A549 (cell line): ENCODE measurements at regions not wholly inside any gene's neighbourhood (a gene's known extent, or its start where the extent isn't known, plus 50 kb on each side); places are given as distances from the start of the nearest gene placed in this dataset.

Experiments used
- ATAC-seq, 2 experiments: fragments of 200-7000 bp in 1 of 2; fragments of >200 bp in 1 of 2; cut with Nextera tagmentation in 1 of 2; cut with Tn5 transposase in 1 of 2; 3 replicates each; pipeline versions ENCODE4 v1.8.0 to v1.9.1; 2018 to 2020; ENCODE audit warnings: mild to moderate bottlenecking in 1 of 2, moderate library complexity in 1 of 2
- CTCF ChIA-PET: fragments of 300-600 bp; sonication (Branson Sonifier 250); formaldehyde crosslinking; extraction: SDS; loops from one replicate; lab custom pipeline; 2021; ENCODE audit warnings: antibody characterized with exemption, inconsistent platforms; lab: Yijun Ruan, JAX
- POLR2A ChIA-PET: fragments of 350-600 bp; formaldehyde crosslinking; extraction: SDS; loops from one replicate; lab custom pipeline; 2021; ENCODE audit warnings: antibody characterized with exemption, inconsistent platforms; lab: Yijun Ruan, JAX
- DNase-seq, 2 experiments: peaks; one replicate each; pipeline versions ENCODE4 v3.0.0 to v3.0.0-alpha.2; 2011 to 2016; ENCODE audit warnings: low read depth in 1 of 2, low spot score in 1 of 2
- FAIRE-seq: peaks from 2 replicates; lab custom pipeline; 2011; peaks lifted over from hg19 to GRCh38; lab: Jason Lieb, UNC
- H3K27ac ChIP-seq, 2 experiments: fragments of >200 bp; sonication (Bioruptor Twin); formaldehyde crosslinking; 3 replicates each; pipeline ENCODE4 v1.5.1; 2016 to 2017
- H3K4me1 ChIP-seq: fragments of >200 bp; sonication (Bioruptor Twin); formaldehyde crosslinking; 3 replicates; pipeline ENCODE4 v1.6.1; 2016
- H3K4me2 ChIP-seq: fragments of >200 bp; sonication (Bioruptor Twin); formaldehyde crosslinking; 3 replicates; pipeline ENCODE4 v1.6.1; 2016
- H3K4me3 ChIP-seq: fragments of >200 bp; sonication (Bioruptor Twin); formaldehyde crosslinking; 3 replicates; pipeline ENCODE4 v1.5.1; 2016
- H3K9me3 ChIP-seq: fragments of >200 bp; sonication (Bioruptor Twin); formaldehyde crosslinking; 3 replicates; pipeline ENCODE4 v1.6.1; 2016
- CBX8 ChIP-seq: fragments of 200-600 bp; sonication (generic); IDR thresholded peaks from 2 replicates; pipeline ENCODE4 v1.6.1; 2016
- CEBPB ChIP-seq, 2 experiments: fragments of >200 bp in 1 of 2; sonication (Bioruptor Twin) in 1 of 2; formaldehyde crosslinking in 1 of 2; IDR thresholded peaks; 2 replicates each; pipeline ENCODE4 v1.6.1; 2012 to 2016
- CHD2 ChIP-seq: fragments of 150-350 bp; IDR thresholded peaks from 2 replicates; pipeline ENCODE4 v1.6.1; 2014; ENCODE audit warnings: low read length; ENCODE audit not compliant: partially characterized antibody
- CHD4 ChIP-seq: fragments of 200-600 bp; sonication (generic); IDR thresholded peaks from 2 replicates; pipeline ENCODE4 v1.6.1; 2016; ENCODE audit warnings: antibody characterized with exemption, mild to moderate bottlenecking, borderline replicate concordance
- EHF ChIP-seq: fragments of 250-450 bp; sonication (Bioruptor Pico); IDR thresholded peaks from 2 replicates; pipeline ENCODE4 v1.5.0; 2020; ENCODE audit warnings: mild to moderate bottlenecking
- ESRRA ChIP-seq: fragments of 150-350 bp; IDR thresholded peaks from 2 replicates; pipeline ENCODE4 v1.6.1; 2014; ENCODE audit warnings: mild to moderate bottlenecking, low read length, borderline replicate concordance
- FOSB ChIP-seq: fragments of 250-450 bp; sonication (Bioruptor Pico); IDR thresholded peaks from 2 replicates; pipeline ENCODE4 v1.5.0; 2020; ENCODE audit warnings: mild to moderate bottlenecking, moderate library complexity
- FOXS1 ChIP-seq: fragments of 250-450 bp; sonication (Bioruptor Pico); IDR thresholded peaks from 2 replicates; pipeline ENCODE4 v1.5.0; 2020; ENCODE audit warnings: mild to moderate bottlenecking, moderate library complexity
- GATA3 ChIP-seq: IDR thresholded peaks from 2 replicates; pipeline ENCODE4 v1.6.1; 2012; ENCODE audit warnings: borderline replicate concordance
- HDAC2 ChIP-seq: fragments of 200-600 bp; sonication (generic); IDR thresholded peaks from 2 replicates; pipeline ENCODE4 v1.6.1; 2016
- HOXB5 ChIP-seq: fragments of 250-450 bp; sonication (Bioruptor Pico); IDR thresholded peaks from 2 replicates; pipeline ENCODE4 v1.5.0; 2020; ENCODE audit warnings: mild to moderate bottlenecking, moderate library complexity
- JUNB ChIP-seq: fragments of >200 bp; sonication (Bioruptor Twin); formaldehyde crosslinking; IDR thresholded peaks from 2 replicates; pipeline ENCODE4 v1.6.1; 2016
- KDM1A ChIP-seq: fragments of 200-600 bp; sonication (generic); IDR thresholded peaks from 2 replicates; pipeline ENCODE4 v1.6.1; 2016; ENCODE audit warnings: low read depth, mild to moderate bottlenecking
- KDM5A ChIP-seq: fragments of 200-600 bp; sonication (generic); IDR thresholded peaks from 2 replicates; pipeline ENCODE4 v1.6.1; 2016; ENCODE audit warnings: antibody characterized with exemption, mild to moderate bottlenecking
- MAZ ChIP-seq: fragments of 150-350 bp; IDR thresholded peaks from 2 replicates; pipeline ENCODE4 v1.6.1; 2014; ENCODE audit warnings: antibody characterized with exemption, low read depth, low read length, borderline replicate concordance
- PHF8 ChIP-seq: fragments of 200-600 bp; sonication (generic); IDR thresholded peaks from 2 replicates; pipeline ENCODE4 v1.6.1; 2016; ENCODE audit warnings: low read depth, mild to moderate bottlenecking, antibody characterized with exemption, moderate library complexity, borderline replicate concordance
- POLR2AphosphoS2 ChIP-seq: conservative IDR thresholded peaks from 2 replicates; pipeline ENCODE4 v1.6.1; 2012; ENCODE audit warnings: low read length, improper control_type of control experiment, inconsistent platforms
- RARB ChIP-seq: fragments of 250-450 bp; sonication (Bioruptor Pico); IDR thresholded peaks from 2 replicates; pipeline ENCODE4 v1.8.0; 2021; ENCODE audit warnings: mild to moderate bottlenecking, moderate library complexity
- RFX5 ChIP-seq: fragments of 450-650 bp; IDR thresholded peaks from 2 replicates; pipeline ENCODE4 v1.7.1; 2014; ENCODE audit warnings: antibody characterized with exemption, mild to moderate bottlenecking, moderate library complexity
- RNF2 ChIP-seq: fragments of 200-600 bp; sonication (generic); IDR thresholded peaks from 2 replicates; pipeline ENCODE4 v1.6.1; 2016; ENCODE audit warnings: low read depth, mild to moderate bottlenecking, antibody characterized with exemption, moderate library complexity, borderline replicate concordance
- TFCP2L1 ChIP-seq: fragments of 250-450 bp; sonication (Bioruptor Pico); IDR thresholded peaks from 2 replicates; pipeline ENCODE4 v1.5.0; 2021; ENCODE audit warnings: mild to moderate bottlenecking
- TP53 ChIP-seq: fragments of 250-450 bp; sonication (Bioruptor Pico); IDR thresholded peaks from 2 replicates; pipeline ENCODE4 v1.5.0; 2021; ENCODE audit warnings: mild to moderate bottlenecking, moderate library complexity
- ZFP36 ChIP-seq: fragments of 450-650 bp; IDR thresholded peaks from 2 replicates; pipeline ENCODE4 v1.6.1; 2014; ENCODE audit warnings: borderline replicate concordance; ENCODE audit not compliant: partially characterized antibody
- ZSCAN20 ChIP-seq: fragments of 250-450 bp; sonication (Bioruptor Pico); IDR thresholded peaks from 2 replicates; pipeline ENCODE4 v1.8.0; 2022; ENCODE audit warnings: mild to moderate bottlenecking, moderate library complexity
- WGBS: methylation state at CpG from one replicate; pipeline ENCODE4 v1.1.6; 2017; ENCODE audit errors: missing lambda C conversion rate; 5-methylcytosine and 5-hydroxymethylcytosine counted together
- TF ChIP-seq, protein P1 (sequence below): fragments of 450-650 bp; IDR thresholded peaks from 2 replicates; pipeline ENCODE4 v1.6.1; 2014; ENCODE audit warnings: antibody characterized with exemption
- TF ChIP-seq, protein P2 (sequence below): IDR thresholded peaks from 2 replicates; pipeline ENCODE4 v1.6.1; 2012; ENCODE audit warnings: low read depth, borderline replicate concordance
- TF ChIP-seq, protein P3 (sequence below): fragments of 200-600 bp; sonication (generic); IDR thresholded peaks from 2 replicates; pipeline ENCODE4 v1.6.1; 2016; ENCODE audit warnings: antibody characterized with exemption, mild to moderate bottlenecking, moderate library complexity
- TF ChIP-seq, protein P4 (sequence below): fragments of >200 bp; sonication (Bioruptor Twin); formaldehyde crosslinking; IDR thresholded peaks from 3 replicates; pipeline ENCODE4 v1.5.1; 2016
- TF ChIP-seq, protein P5 (sequence below): fragments of >200 bp; sonication (Bioruptor Twin); formaldehyde crosslinking; IDR thresholded peaks from 2 replicates; pipeline ENCODE4 v1.6.1; 2016

DNA sequence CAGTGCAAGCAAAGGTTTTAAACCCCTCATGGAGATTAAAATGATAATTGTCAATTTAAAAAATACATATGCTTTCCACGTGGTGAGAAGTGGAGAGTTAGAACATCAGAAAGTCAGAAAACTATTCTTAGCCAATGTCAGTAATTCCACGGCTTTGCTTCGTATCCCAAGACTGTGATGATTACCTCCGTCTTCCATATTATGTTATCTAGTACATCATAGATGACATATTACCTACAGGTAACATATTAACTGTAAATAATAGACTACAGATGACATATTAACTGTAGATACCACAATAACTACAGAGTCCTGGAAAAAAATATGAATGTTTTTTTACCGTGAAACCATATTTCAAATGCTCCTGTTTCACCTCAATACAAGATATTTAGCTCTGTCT, 579.4 kb upstream of the PFKP start:
- no peak overlapping the region for H3K4me2 ChIP-seq
- no peak overlapping the region for H3K27ac ChIP-seq
- ChIA-PET POLR2A (no interaction called here), CTCF (no interaction called here)
- no peaks in the 10 kb centered on the region for H3K9me3 ChIP-seq
- no peak overlapping the region for H3K4me3 ChIP-seq
- 4% methylated on average over 5 of the region's 5 CpGs for WGBS
- H3K4me1 ChIP-seq: no peaks in the 10 kb centered on the region
- DNase-seq: no peak
- TF ChIP-seq CHD2: no peak
- TF ChIP-seq HDAC2: no peak
- TF ChIP-seq KDM1A: no peak
- TF ChIP-seq FOXS1 (CRISPR knock-in tag): no peak
- no peak for TF ChIP-seq CEBPB (IDR thresholded peaks at IDR 0.05)
- no peak for TF ChIP-seq ZSCAN20 (CRISPR knock-in tag)
- no peak for TF ChIP-seq POLR2AphosphoS2
- no peak for TF ChIP-seq JUNB
- no peak for TF ChIP-seq CHD4
- TF ChIP-seq RARB (CRISPR knock-in tag): no peak
- TF ChIP-seq HOXB5 (CRISPR knock-in tag): no peak
- no peak for TF ChIP-seq PHF8
- TF ChIP-seq ZFP36: no peak
- ATAC-seq: no peak
- no peak for FAIRE-seq

DNA sequence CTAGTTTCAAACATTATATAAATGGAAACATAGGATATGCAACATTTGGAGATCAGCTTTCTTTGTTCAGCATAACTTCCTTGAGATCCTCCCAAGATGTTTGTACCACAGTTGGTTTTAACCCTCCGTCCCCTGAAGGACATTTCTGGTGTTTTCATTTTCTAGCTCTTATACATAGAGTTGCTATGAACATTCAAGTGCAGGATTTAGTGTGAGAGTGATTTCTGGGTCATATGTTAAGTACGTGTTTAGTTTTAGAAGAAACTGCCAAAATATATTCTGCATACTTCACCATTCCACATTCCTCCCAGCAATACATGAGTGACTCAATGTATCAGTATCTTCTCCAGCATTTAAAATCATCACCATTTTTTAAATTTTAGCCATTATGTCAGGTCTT, 588.7 kb upstream of the PFKP start:
- no peak for DNase-seq
- Histone ChIP-seq H3K9me3 (no peaks in the 10 kb centered on the region), H3K4me1 (no peaks in the 10 kb centered on the region), H3K4me3 (no peak overlapping the region), H3K27ac (no peak overlapping the region), H3K4me2 (no peak overlapping the region)
- ChIA-PET POLR2A (no interaction called here), CTCF (interaction anchor here (1.6 kb wide), 1 partner anchor 31 kb away, joined by 4 read pairs; no protein-coding TSS in a partner anchor)
- 0% methylated on average over 2 of the region's 2 CpGs for WGBS
- no peak for TF ChIP-seq CHD2
- TF ChIP-seq, protein P1, sequence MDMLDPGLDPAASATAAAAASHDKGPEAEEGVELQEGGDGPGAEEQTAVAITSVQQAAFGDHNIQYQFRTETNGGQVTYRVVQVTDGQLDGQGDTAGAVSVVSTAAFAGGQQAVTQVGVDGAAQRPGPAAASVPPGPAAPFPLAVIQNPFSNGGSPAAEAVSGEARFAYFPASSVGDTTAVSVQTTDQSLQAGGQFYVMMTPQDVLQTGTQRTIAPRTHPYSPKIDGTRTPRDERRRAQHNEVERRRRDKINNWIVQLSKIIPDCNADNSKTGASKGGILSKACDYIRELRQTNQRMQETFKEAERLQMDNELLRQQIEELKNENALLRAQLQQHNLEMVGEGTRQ: no peak
- no peak for TF ChIP-seq RFX5
- ATAC-seq: no peak
- no peak for FAIRE-seq

DNA sequence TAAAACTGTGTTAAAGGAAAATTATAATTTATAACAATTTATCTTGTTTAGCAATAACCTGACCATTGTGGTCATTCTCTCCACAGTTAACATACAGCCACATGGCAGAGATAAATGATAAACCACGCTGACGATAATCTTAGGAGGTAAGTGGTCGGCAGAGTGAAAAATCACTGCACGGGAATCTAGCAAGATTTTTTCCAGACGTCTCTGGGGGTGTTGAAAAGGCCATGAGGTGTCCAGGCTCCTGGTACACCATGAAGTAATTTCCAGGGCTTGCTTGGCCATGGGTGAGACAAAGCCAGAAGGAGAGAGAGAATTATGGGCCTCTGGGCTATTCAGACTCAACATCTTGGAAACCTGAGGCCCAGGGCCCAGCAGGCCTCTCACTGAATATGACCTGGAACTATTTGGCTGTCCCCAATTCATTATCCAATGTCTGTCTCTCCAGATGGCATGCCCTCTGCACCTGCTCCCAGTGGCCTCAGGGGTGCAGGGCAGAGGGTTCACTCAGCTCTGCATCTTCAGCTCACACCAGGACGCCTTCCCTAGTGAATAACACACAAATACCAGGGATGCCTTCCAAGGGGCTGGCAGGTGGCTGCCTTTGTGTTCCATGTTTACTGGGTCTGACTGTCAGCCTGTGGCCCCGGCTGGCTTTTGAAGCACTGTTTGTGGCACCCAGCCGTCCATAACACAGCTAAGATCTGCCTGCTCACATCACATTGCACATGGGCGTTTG, 590.4 kb upstream of the PFKP start:
- WGBS: 35% methylated on average over 8 of the region's 9 CpGs
- Histone ChIP-seq H3K27ac (no peak overlapping the region), H3K4me2 (no peak overlapping the region), H3K9me3 (no peaks in the 10 kb centered on the region), H3K4me3 (no peak overlapping the region), H3K4me1 (no peaks in the 10 kb centered on the region)
- ATAC-seq: no peak
- DNase-seq: no peak
- ChIA-PET POLR2A (no interaction called here), CTCF (no interaction called here)
- FAIRE-seq: no peak
- TF ChIP-seq EHF (CRISPR knock-in tag) (no peak), TP53 (CRISPR knock-in tag) (no peak), GATA3 (no peak), JUNB (no peak), RNF2 (no peak), MAZ (no peak), FOSB (CRISPR knock-in tag) (no peak), TFCP2L1 (CRISPR knock-in tag) (no peak), CBX8 (no peak), ESRRA (no peak), KDM5A (no peak)
- TF ChIP-seq, protein P2, sequence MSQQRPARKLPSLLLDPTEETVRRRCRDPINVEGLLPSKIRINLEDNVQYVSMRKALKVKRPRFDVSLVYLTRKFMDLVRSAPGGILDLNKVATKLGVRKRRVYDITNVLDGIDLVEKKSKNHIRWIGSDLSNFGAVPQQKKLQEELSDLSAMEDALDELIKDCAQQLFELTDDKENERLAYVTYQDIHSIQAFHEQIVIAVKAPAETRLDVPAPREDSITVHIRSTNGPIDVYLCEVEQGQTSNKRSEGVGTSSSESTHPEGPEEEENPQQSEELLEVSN: no peak
- TF ChIP-seq, protein P3, sequence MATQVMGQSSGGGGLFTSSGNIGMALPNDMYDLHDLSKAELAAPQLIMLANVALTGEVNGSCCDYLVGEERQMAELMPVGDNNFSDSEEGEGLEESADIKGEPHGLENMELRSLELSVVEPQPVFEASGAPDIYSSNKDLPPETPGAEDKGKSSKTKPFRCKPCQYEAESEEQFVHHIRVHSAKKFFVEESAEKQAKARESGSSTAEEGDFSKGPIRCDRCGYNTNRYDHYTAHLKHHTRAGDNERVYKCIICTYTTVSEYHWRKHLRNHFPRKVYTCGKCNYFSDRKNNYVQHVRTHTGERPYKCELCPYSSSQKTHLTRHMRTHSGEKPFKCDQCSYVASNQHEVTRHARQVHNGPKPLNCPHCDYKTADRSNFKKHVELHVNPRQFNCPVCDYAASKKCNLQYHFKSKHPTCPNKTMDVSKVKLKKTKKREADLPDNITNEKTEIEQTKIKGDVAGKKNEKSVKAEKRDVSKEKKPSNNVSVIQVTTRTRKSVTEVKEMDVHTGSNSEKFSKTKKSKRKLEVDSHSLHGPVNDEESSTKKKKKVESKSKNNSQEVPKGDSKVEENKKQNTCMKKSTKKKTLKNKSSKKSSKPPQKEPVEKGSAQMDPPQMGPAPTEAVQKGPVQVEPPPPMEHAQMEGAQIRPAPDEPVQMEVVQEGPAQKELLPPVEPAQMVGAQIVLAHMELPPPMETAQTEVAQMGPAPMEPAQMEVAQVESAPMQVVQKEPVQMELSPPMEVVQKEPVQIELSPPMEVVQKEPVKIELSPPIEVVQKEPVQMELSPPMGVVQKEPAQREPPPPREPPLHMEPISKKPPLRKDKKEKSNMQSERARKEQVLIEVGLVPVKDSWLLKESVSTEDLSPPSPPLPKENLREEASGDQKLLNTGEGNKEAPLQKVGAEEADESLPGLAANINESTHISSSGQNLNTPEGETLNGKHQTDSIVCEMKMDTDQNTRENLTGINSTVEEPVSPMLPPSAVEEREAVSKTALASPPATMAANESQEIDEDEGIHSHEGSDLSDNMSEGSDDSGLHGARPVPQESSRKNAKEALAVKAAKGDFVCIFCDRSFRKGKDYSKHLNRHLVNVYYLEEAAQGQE: no peak
- TF ChIP-seq, protein P4, sequence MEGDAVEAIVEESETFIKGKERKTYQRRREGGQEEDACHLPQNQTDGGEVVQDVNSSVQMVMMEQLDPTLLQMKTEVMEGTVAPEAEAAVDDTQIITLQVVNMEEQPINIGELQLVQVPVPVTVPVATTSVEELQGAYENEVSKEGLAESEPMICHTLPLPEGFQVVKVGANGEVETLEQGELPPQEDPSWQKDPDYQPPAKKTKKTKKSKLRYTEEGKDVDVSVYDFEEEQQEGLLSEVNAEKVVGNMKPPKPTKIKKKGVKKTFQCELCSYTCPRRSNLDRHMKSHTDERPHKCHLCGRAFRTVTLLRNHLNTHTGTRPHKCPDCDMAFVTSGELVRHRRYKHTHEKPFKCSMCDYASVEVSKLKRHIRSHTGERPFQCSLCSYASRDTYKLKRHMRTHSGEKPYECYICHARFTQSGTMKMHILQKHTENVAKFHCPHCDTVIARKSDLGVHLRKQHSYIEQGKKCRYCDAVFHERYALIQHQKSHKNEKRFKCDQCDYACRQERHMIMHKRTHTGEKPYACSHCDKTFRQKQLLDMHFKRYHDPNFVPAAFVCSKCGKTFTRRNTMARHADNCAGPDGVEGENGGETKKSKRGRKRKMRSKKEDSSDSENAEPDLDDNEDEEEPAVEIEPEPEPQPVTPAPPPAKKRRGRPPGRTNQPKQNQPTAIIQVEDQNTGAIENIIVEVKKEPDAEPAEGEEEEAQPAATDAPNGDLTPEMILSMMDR: no peak
- TF ChIP-seq, protein P5, sequence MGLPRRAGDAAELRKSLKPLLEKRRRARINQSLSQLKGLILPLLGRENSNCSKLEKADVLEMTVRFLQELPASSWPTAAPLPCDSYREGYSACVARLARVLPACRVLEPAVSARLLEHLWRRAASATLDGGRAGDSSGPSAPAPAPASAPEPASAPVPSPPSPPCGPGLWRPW: no peak
